ENCODE measurements at regions not wholly inside any gene's neighbourhood (a gene's known extent, or its start where the extent isn't known, plus 50 kb on each side); places are given as distances from the start of the nearest gene placed in this dataset.

DNA sequence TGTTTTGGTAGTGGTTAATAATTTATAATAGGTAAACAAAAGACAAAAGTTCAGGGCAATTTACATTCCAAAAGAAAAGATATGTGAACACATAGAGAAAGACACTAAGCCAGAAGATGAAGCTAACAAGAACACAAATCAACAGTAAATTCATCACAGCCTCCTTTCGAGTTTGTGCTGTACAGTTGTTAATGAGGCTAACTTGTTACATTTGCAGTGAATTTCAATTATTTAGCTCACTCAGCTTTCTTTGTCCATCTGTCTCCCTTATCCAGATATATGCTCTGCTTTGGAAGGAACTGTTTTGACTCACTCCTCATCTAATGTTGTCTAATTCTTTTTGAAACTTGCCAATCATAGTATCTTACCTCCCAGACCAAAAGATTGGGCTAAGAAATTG is 423.3 kb upstream of the OLFM3 start:
- no peak for TF ChIP-seq POLR2A (IDR thresholded peaks at IDR 0.05)
- no peak for TF ChIP-seq CTCF (IDR thresholded peaks at IDR 0.05)
- no peaks in the 10 kb centered on the region for H3K36me3 ChIP-seq
- no peak overlapping the region for H3K4me3 ChIP-seq
- intact Hi-C loops (cut with DNase I) = no loop called here
- WGBS, 2 donors = 18 to 26% methylated on average over 1 of the region's 1 CpG
- no peak overlapping the region for H3K27ac ChIP-seq
- DNase-seq = no peak
- no peaks in the 10 kb centered on the region for H3K4me1 ChIP-seq
- no peaks in the 10 kb centered on the region for H3K27me3 ChIP-seq
- no peaks in the 10 kb centered on the region for H3K9me3 ChIP-seq
